Head of caudate nucleus (tissue), 42 donors: ENCODE measurements at regions not wholly inside any gene's neighbourhood (a gene's known extent, or its start where the extent isn't known, plus 50 kb on each side); places are given as distances from the start of the nearest gene placed in this dataset.

Experiments
- DNase-seq, 42 donors: peaks; one replicate each; pipeline versions ENCODE4 v3.0.0 to v3.0.0-alpha.2; 2020 to 2021; ENCODE audit warnings: mixed read lengths in 7 of 42
- intact Hi-C: fragments of 100-400 bp; cut with DNase I; formaldehyde crosslinking; loops from one replicate; pipeline ENCODE4 v1.15.0; 2022

DNA sequence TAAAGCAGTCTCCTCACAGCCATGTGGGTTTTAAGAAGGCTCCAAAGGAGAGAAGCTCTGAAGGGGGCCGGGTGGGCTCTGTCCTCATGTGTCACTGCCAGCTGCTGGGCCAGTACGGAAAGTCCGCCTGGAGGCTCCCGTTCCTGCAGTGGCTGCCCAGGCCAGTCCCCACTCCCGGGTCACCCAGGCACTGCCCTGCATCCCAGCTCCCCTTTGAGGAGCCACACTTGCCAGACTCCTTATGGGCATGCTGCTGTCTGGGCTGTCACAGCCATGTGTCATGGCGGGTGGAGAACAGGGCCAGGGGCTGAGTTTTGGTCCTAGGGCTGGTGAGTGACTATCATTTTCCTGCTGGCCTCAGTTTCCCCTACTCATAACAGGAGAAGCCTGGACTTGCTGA is 79.4 kb upstream of the ACTRT2 start:
- no peak for DNase-seq
- intact Hi-C loops = no loop called here

- DNase-seq = no peak
- intact Hi-C loops = no loop called here
These were observed 78.9 kb upstream of the ACTRT2 start for GRCh38 chr1:2942410-2942809.

GRCh38 chr1:2943686-2944260 is 77.5 kb upstream of the ACTRT2 start:
- DNase-seq = peak in 1 of 42 donors; percentile 15
- intact Hi-C loops = no loop called here

DNA sequence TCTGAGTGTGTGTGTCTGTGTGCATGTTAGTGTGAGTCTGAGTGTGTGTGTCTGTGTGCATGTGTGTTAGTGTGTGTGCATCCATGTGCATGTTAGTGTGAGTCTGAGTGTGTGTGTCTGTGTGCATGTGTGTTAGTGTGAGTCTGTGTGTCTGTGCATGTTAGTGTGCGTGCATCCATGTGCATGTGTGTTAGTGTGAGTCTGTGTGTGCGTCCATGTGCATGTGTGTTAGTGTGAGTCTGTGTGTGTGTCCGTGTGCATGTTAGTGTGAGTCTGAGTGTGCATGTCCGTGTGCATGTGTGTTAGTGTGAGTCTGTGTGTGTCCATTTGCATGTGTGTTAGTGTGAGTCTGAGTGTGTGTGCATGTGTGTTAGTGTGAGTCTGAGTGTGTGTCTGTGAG is 76.6 kb upstream of the ACTRT2 start:
- DNase-seq = no peak
- intact Hi-C loops = no loop called here

DNA sequence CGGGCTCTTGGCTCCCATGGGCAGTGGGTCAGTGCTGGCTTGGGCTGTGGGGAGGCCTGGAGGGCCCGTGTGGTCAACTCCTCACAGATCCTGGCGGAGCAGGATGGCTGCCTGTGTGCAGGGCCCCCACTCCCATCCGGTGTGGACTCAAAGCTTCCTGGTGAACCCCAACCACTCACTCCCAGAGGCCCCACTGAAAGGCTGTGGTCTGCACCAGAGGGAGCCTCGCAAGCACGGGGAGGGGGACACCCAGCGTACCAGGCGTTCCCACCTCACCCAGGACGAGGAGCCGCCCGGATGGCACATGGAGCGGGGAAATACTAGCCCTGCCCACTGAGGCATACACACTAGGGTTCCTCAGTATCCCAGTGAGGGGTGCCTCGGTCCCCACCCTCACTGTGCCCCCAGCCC is 75.4 kb upstream of the ACTRT2 start:
- DNase-seq = peak in 2 of 42 donors; percentile 0 to 24
- intact Hi-C loops = no loop called here

GRCh38 chr1:2946291-2946690 is 75.0 kb upstream of the ACTRT2 start:
- intact Hi-C loops = no loop called here
- DNase-seq = peak in 3 of 42 donors; percentile 1 to 12 (median 10)

- intact Hi-C loops = no loop called here
- peak in 1 of 42 donors; percentile 23 for DNase-seq
These were observed 74.1 kb upstream of the ACTRT2 start for GRCh38 chr1:2946999-2947690.

GRCh38 chr1:2948001-2948750 is 73.1 kb upstream of the ACTRT2 start:
- DNase-seq = peak in 1 of 42 donors; percentile 23
- intact Hi-C loops = no loop called here

DNA sequence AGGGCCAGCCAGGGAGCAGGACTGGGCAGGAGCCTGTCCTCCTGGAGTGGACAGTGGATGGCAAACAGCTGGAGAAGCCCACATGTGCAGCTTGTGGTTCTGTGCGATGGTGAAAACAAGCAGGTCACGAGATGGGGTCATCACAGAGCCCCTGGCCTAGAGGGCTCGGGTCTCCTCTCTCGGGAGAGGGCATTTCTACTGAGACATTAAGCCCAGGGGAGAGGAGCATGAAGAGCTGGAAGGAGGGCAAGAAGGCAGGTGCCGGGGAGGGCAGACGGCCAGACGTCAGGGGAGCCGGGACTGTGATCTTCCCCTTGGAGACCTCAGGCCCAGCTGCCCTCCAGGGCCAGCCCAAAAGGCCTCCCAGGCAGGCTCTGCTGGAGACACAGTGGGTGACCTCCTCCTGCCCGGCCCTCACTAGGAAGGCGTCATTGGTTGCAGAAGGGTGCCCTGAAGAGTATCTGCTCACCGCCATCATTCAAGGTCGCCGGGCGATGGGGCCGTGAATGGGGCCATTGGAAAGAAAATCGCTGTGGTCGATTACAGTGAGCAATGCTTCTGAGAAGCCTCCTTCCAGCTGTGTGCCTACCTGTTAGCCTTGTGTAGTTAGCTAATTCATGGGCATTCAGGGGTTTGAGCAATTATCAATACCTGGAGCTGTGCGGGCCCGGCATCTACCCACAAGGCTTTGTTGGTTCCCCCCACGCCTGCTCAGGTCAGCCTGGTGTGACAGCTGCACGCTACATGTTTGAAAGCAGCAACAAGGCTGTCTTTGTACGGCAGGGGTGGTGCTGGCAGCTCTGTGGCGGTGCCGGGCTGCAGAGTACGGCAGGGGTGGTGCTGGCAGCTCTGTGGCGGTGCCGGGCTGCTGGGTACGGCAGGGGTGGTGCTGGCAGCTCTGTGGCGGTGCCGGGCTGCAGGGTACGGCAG is 72.3 kb upstream of the ACTRT2 start:
- intact Hi-C loops = no loop called here

GRCh38 chr1:2949966-2950925 is 71.0 kb upstream of the ACTRT2 start:
- intact Hi-C loops = no loop called here
- DNase-seq = peak in 35 of 42 donors; percentile 29 to 75 (median 54)

More for the DNA sequence above, 72.3 kb upstream of the ACTRT2 start:
- DNase-seq = peak in 41 of 42 donors; percentile 40 to 84 (median 66)

- peak in 2 of 42 donors; percentile 1 to 27 for DNase-seq
- intact Hi-C loops = no loop called here
These were observed 70.4 kb upstream of the ACTRT2 start for GRCh38 chr1:2950926-2951305.

- intact Hi-C loops = no loop called here
These were observed 69.4 kb upstream of the ACTRT2 start for GRCh38 chr1:2951856-2952255.

DNA sequence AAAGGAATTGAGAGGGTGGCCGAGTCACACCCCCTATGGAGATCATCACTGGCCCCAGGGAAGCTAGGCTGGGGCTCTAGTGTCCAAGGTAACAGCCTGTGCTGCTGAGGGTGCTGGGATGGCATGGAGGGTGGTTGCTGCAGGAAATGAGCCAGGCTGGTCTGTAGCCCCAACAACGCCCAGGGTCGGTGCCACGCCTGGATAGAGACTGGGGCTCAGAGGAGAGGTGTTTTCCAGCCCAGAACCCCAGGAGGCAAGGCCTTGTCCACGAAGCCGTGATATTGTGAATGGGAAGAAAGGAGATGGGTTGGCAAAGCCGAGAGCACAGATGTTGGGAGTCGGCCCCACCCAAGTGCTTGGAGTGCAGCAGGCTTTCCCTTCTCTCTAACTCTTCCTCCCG is 68.9 kb upstream of the ACTRT2 start:
- peak in 6 of 42 donors; percentile 4 to 37 (median 20) for DNase-seq
- intact Hi-C loops = no loop called here

More at GRCh38 chr1:2951856-2952255, 69.4 kb upstream of the ACTRT2 start:
- peak in 4 of 42 donors; percentile 5 to 31 (median 24) for DNase-seq

- DNase-seq = peak in 3 of 42 donors; percentile 7 to 32 (median 30)
- intact Hi-C loops = no loop called here
These were observed 68.3 kb upstream of the ACTRT2 start for GRCh38 chr1:2952992-2953391.

- DNase-seq = no peak
- intact Hi-C loops = no loop called here
These were observed 67.5 kb upstream of the ACTRT2 start for GRCh38 chr1:2953688-2954285.

GRCh38 chr1:2955652-2956051 is 65.6 kb upstream of the ACTRT2 start:
- intact Hi-C loops = no loop called here
- peak in 1 of 42 donors; percentile 3 for DNase-seq

- no peak for DNase-seq
- intact Hi-C loops = no loop called here
These were observed 64.7 kb upstream of the ACTRT2 start for GRCh38 chr1:2956576-2956975.

GRCh38 chr1:2957329-2957728 is 63.9 kb upstream of the ACTRT2 start:
- DNase-seq = no peak
- intact Hi-C loops = no loop called here
